ENCODE measurements at regions not wholly inside any gene's neighbourhood (a gene's known extent, or its start where the extent isn't known, plus 50 kb on each side); places are given as distances from the start of the nearest gene placed in this dataset.
"Not testable (repeated sequence)": the region's sequence is repeated elsewhere in the genome, so short reads cannot be mapped to it uniquely, and the experiment has no call there.

- POLR2A ChIA-PET (ENCODE audit: unreplicated experiment); dilution Hi-C loops (cut with HindIII; ENCODE audit: low sequenced_read_pairs, unreplicated experiment): not testable (repeated sequence)
Observed at GRCh38 chr15:20372416-20372815, 169.2 kb downstream of the GOLGA6L6 start.

More at GRCh38 chr15:20372416-20372815, 169.2 kb downstream of the GOLGA6L6 start:
- H4K8ac ChIP-seq (ENCODE audit: low read depth in 2 of 2, low read length in 2 of 2); H3K23ac ChIP-seq (ENCODE audit: low read depth, low read length); H4K5ac ChIP-seq (ENCODE audit: low read depth, low read length); H3K9ac ChIP-seq (ENCODE audit: low read depth, low read length); H2BK15ac ChIP-seq (ENCODE audit: low read depth, low read length); H3K36me3 ChIP-seq (ENCODE audit: control insufficient read depth, insufficient read depth, low read length); intact Hi-C loops (cut with micrococcal nuclease); H2AK9ac ChIP-seq (replicated peaks; ENCODE audit: low read depth, low read length, poor library complexity); H3K9me1 ChIP-seq (ENCODE audit: insufficient read depth, low read length); H3K27ac ChIP-seq (ENCODE audit: insufficient read depth, low read length); BruUV-seq (replicated peaks); H4K20me1 ChIP-seq (ENCODE audit: insufficient read depth, low read length); H3K79me1 ChIP-seq (ENCODE audit: low read depth in 1 of 2, low read length in 2 of 2); H2BK120ac ChIP-seq (ENCODE audit: low read depth, low read length); H2BK20ac ChIP-seq (ENCODE audit: low read depth, low read length); H3K4ac ChIP-seq (ENCODE audit: low read depth, low read length); H3K4me2 ChIP-seq (ENCODE audit: low read depth, low read length); H3K4me3 ChIP-seq (ENCODE audit: insufficient read depth, low read depth, low read length); H3K56ac ChIP-seq (ENCODE audit: extremely low read depth, insufficient read depth, low read length); H2AK5ac ChIP-seq (ENCODE audit: low read depth, low read length); H4K91ac ChIP-seq (ENCODE audit: insufficient read depth, low read depth, low read length); H2AFZ ChIP-seq (replicated peaks; ENCODE audit: low read length, poor library complexity); DNase-seq; in situ Hi-C loops (cut with MboI; ENCODE audit: low sequenced_read_pairs); H3K18ac ChIP-seq (ENCODE audit: low read depth, low read length); H2BK5ac ChIP-seq (ENCODE audit: low read depth, low read length, poor library complexity, severe bottlenecking); H3K4me1 ChIP-seq (ENCODE audit: control insufficient read depth, insufficient read depth, low read length); H3K27me3 ChIP-seq (ENCODE audit: control insufficient read depth, insufficient read depth, low read length); ATAC-seq (ENCODE audit: low read depth); CTCF ChIA-PET; H3K14ac ChIP-seq (replicated peaks; ENCODE audit: low read depth, low read length): not testable (repeated sequence)
- H3K9me3 ChIP-seq (ENCODE audit: control insufficient read depth, insufficient read depth, low read length) = peaks cover 19% of the 10 kb centered on the region
